Osteoblast (primary cell): ENCODE measurements at regions not wholly inside any gene's neighbourhood (a gene's known extent, or its start where the extent isn't known, plus 50 kb on each side); places are given as distances from the start of the nearest gene placed in this dataset.

Experiments used
- DNase-seq: peaks from one replicate; pipeline ENCODE4 v3.0.0; 2011; ENCODE audit warnings: low spot score, mixed read lengths; ENCODE audit not compliant: insufficient read length; ENCODE audit errors: missing footprints
- H2AFZ ChIP-seq: 2 replicates; pipeline ENCODE4 v1.6.0; 2011; ENCODE audit warnings: mild to moderate bottlenecking, low read length
- H3K27ac ChIP-seq: 2 replicates; pipeline ENCODE4 v1.5.1; 2011; ENCODE audit warnings: mild to moderate bottlenecking, low read depth, low read length, moderate library complexity
- H3K27me3 ChIP-seq: 2 replicates; pipeline ENCODE4 v1.6.0; 2012; ENCODE audit warnings: mild to moderate bottlenecking, control low read depth, inconsistent platforms, low read length, moderate library complexity; ENCODE audit not compliant: insufficient read depth
- H3K36me3 ChIP-seq: 2 replicates; pipeline ENCODE4 v1.5.1; 2011; ENCODE audit warnings: mild to moderate bottlenecking, low read length, control low read depth, moderate library complexity; ENCODE audit not compliant: insufficient read depth
- H3K4me1 ChIP-seq: 2 replicates; pipeline ENCODE4 v1.5.1; 2011; ENCODE audit warnings: mild to moderate bottlenecking, low read length, control low read depth, moderate library complexity; ENCODE audit not compliant: insufficient read depth
- H3K4me2 ChIP-seq: 2 replicates; pipeline ENCODE4 v1.6.0; 2011; ENCODE audit warnings: mild to moderate bottlenecking, low read length; ENCODE audit not compliant: insufficient read depth
- H3K4me3 ChIP-seq: fragments of 200-600 bp; sonication (generic); 3 replicates; pipeline ENCODE4 v1.5.1; 2012; ENCODE audit warnings: mild to moderate bottlenecking, low read length, inconsistent platforms; ENCODE audit not compliant: insufficient read depth
- H3K79me2 ChIP-seq: 2 replicates; pipeline ENCODE4 v1.6.0; 2012; ENCODE audit warnings: mild to moderate bottlenecking, low read length, control low read depth, inconsistent platforms; ENCODE audit not compliant: insufficient read depth
- H3K9me3 ChIP-seq: 2 replicates; pipeline ENCODE4 v1.5.1; 2011; ENCODE audit warnings: low read depth, low read length, control low read depth
- H4K20me1 ChIP-seq: 2 replicates; pipeline ENCODE4 v1.6.0; 2012; ENCODE audit warnings: mild to moderate bottlenecking, low read length, control low read depth; ENCODE audit not compliant: insufficient read depth
- CTCF ChIP-seq: IDR thresholded peaks from 2 replicates; pipeline ENCODE4 v1.5.1; 2011; ENCODE audit warnings: mild to moderate bottlenecking, low read depth, low read length, moderate library complexity; ENCODE audit errors: extremely low read depth

- no peak overlapping the region for H2AFZ ChIP-seq
- H3K4me3 ChIP-seq = no peak overlapping the region
- no peak for TF ChIP-seq CTCF
Observed at GRCh38 chr1:37309574-37309973, 164.8 kb upstream of the ZC3H12A start.

GRCh38 chr1:37310064-37310463 lies 164.3 kb upstream of the ZC3H12A start:
- Histone ChIP-seq H4K20me1 (no peaks in the 10 kb centered on the region), H2AFZ (no peak overlapping the region), H3K79me2 (no peaks in the 10 kb centered on the region), H3K4me1 (no peaks in the 10 kb centered on the region), H3K27ac (no peak overlapping the region), H3K9me3 (no peaks in the 10 kb centered on the region), H3K27me3 (no peaks in the 10 kb centered on the region), H3K4me2 (no peak overlapping the region), H3K36me3 (no peaks in the 10 kb centered on the region), H3K4me3 (no peak overlapping the region)
- DNase-seq = no peak
- no peak for TF ChIP-seq CTCF

More at GRCh38 chr1:37309574-37309973, 164.8 kb upstream of the ZC3H12A start:
- no peaks in the 10 kb centered on the region for H3K79me2 ChIP-seq
- no peaks in the 10 kb centered on the region for H3K9me3 ChIP-seq
- H3K4me2 ChIP-seq = no peak overlapping the region
- H3K27me3 ChIP-seq = no peaks in the 10 kb centered on the region
- no peak for DNase-seq
- no peaks in the 10 kb centered on the region for H4K20me1 ChIP-seq
- no peaks in the 10 kb centered on the region for H3K36me3 ChIP-seq
- no peaks in the 10 kb centered on the region for H3K4me1 ChIP-seq
- H3K27ac ChIP-seq = no peak overlapping the region

GRCh38 chr1:37315371-37315846 lies 159.0 kb upstream of the ZC3H12A start:
- no peak overlapping the region for H3K4me3 ChIP-seq
- H3K4me1 ChIP-seq = no peaks in the 10 kb centered on the region
- H3K9me3 ChIP-seq = no peaks in the 10 kb centered on the region
- TF ChIP-seq CTCF = no peak
- peaks cover 7% of the 10 kb centered on the region for H3K27me3 ChIP-seq
- no peak overlapping the region for H3K4me2 ChIP-seq
- H3K36me3 ChIP-seq = no peaks in the 10 kb centered on the region
- DNase-seq = no peak
- H3K79me2 ChIP-seq = no peaks in the 10 kb centered on the region
- no peaks in the 10 kb centered on the region for H4K20me1 ChIP-seq
- H3K27ac ChIP-seq = no peak overlapping the region
- no peak overlapping the region for H2AFZ ChIP-seq

DNA sequence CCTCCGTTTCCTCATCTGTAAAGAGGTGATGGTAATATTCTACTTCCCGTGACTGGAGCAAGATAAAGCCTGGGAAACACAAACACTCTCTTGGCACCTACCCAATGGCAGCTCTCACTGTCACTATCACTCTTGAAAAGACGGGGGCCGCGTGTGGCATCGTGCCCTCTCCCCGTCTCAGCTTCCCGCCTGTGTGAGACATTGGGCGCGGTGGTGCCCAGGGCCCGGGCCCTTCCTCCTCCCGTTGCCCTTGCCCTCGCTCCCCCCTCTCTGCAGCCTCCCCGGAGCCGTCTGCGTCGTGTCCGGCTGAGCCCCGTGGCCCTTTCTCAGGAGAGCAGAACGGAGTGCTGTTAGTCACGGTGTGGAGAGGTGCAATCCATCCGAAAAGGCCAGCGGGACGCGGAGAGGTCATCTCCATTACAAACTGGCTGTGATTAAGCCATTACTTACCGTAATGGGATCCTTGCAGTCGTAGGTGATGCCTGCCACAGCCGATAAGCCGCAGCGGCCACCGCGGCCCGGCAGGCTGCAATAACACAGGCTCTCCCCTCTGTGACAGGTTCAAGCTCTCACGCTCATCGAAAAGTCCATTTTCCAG lies 156.4 kb upstream of the ZC3H12A start:
- Histone ChIP-seq H3K79me2 (no peaks in the 10 kb centered on the region), H3K4me3 (no peak overlapping the region), H3K27ac (no peak overlapping the region), H3K36me3 (no peaks in the 10 kb centered on the region), H4K20me1 (no peaks in the 10 kb centered on the region), H2AFZ (no peak overlapping the region), H3K4me2 (no peak overlapping the region), H3K4me1 (no peaks in the 10 kb centered on the region), H3K9me3 (no peaks in the 10 kb centered on the region), H3K27me3 (peaks cover 7% of the 10 kb centered on the region)
- no peak for DNase-seq
- no peak for TF ChIP-seq CTCF
